ENCODE measurements at regions not wholly inside any gene's neighbourhood (a gene's known extent, or its start where the extent isn't known, plus 50 kb on each side); places are given as distances from the start of the nearest gene placed in this dataset.

DNA sequence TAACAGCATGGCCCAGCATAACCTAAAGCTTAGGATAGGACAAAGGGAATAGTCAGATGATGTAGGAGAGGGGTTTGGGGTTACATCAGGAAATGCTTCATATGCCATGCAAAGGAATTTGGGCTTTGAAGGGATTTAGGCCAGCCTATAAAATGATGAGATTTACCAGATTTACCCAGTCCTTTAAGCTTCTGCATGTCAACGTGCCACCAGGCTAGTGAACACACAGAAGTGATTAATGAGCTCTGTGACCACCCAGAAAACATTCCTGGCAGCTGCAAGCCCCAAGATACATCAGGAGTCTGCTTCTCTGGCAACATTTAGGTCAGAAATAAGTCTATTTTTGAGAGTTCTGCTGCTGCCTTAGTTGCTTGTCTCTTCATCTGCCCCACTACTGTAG lies 118.3 kb downstream of the LRIG3 start:
- WGBS, 2 donors: 45 to 50% methylated on average over 1 of the region's 1 CpG
- H3K9me3 ChIP-seq: peaks cover 0 to 5% (median 5%) of the 10 kb centered on the region in 3 donors
- intact Hi-C loops (cut with DNase I): no loop called here

GRCh38 chr12:58803908-58804307 lies 116.4 kb downstream of the LRIG3 start:
- H3K36me3 ChIP-seq: no peaks in the 10 kb centered on the region
- no peaks in the 10 kb centered on the region for H3K4me1 ChIP-seq
- peaks cover 0 to 5% (median 0%) of the 10 kb centered on the region in 3 donors for H3K9me3 ChIP-seq
- 42 to 53% methylated on average over 2 of the region's 2 CpGs for WGBS, 2 donors
- no peak overlapping the region for H3K4me3 ChIP-seq
- no peaks in the 10 kb centered on the region for H3K27me3 ChIP-seq
- intact Hi-C loops (cut with DNase I): no loop called here
- H3K27ac ChIP-seq: no peak overlapping the region
- TF ChIP-seq, protein P1, sequence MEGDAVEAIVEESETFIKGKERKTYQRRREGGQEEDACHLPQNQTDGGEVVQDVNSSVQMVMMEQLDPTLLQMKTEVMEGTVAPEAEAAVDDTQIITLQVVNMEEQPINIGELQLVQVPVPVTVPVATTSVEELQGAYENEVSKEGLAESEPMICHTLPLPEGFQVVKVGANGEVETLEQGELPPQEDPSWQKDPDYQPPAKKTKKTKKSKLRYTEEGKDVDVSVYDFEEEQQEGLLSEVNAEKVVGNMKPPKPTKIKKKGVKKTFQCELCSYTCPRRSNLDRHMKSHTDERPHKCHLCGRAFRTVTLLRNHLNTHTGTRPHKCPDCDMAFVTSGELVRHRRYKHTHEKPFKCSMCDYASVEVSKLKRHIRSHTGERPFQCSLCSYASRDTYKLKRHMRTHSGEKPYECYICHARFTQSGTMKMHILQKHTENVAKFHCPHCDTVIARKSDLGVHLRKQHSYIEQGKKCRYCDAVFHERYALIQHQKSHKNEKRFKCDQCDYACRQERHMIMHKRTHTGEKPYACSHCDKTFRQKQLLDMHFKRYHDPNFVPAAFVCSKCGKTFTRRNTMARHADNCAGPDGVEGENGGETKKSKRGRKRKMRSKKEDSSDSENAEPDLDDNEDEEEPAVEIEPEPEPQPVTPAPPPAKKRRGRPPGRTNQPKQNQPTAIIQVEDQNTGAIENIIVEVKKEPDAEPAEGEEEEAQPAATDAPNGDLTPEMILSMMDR (IDR thresholded peaks at IDR 0.05): no peak
- no peak for TF ChIP-seq POLR2A (IDR thresholded peaks at IDR 0.05)
- no peak for DNase-seq

More for the DNA sequence above, 118.3 kb downstream of the LRIG3 start:
- no peak for DNase-seq
- H3K27ac ChIP-seq: no peak overlapping the region
- no peaks in the 10 kb centered on the region for H3K4me1 ChIP-seq
- no peak for TF ChIP-seq POLR2A (IDR thresholded peaks at IDR 0.05)
- TF ChIP-seq, protein P1 (IDR thresholded peaks at IDR 0.05): no peak
- H3K4me3 ChIP-seq: no peak overlapping the region
- no peaks in the 10 kb centered on the region for H3K27me3 ChIP-seq
- H3K36me3 ChIP-seq: no peaks in the 10 kb centered on the region

- no peaks in the 10 kb centered on the region for H3K36me3 ChIP-seq
- no peak overlapping the region for H3K4me3 ChIP-seq
- H3K27ac ChIP-seq: no peak overlapping the region
- no peak for DNase-seq
- H3K27me3 ChIP-seq: no peaks in the 10 kb centered on the region
- no peaks in the 10 kb centered on the region for H3K4me1 ChIP-seq
- TF ChIP-seq, protein P1 (IDR thresholded peaks at IDR 0.05): peak in 2 of 6 experiments; percentile 13 to 48
- TF ChIP-seq POLR2A (IDR thresholded peaks at IDR 0.05): no peak
- intact Hi-C loops (cut with DNase I): no loop called here
- no peaks in the 10 kb centered on the region for H3K9me3 ChIP-seq
- 56 to 61% methylated on average over 2 of the region's 2 CpGs for WGBS, 2 donors
These were observed 115.6 kb downstream of the LRIG3 start for GRCh38 chr12:58804749-58805148.

GRCh38 chr12:58809064-58809607 lies 111.2 kb downstream of the LRIG3 start:
- Histone ChIP-seq H3K27me3 (no peaks in the 10 kb centered on the region), H3K9me3 (no peaks in the 10 kb centered on the region), H3K4me3 (no peak overlapping the region), H3K27ac (no peak overlapping the region), H3K36me3 (no peaks in the 10 kb centered on the region), H3K4me1 (no peaks in the 10 kb centered on the region)
- no peak for TF ChIP-seq POLR2A (IDR thresholded peaks at IDR 0.05)
- TF ChIP-seq, protein P1 (IDR thresholded peaks at IDR 0.05): no peak
- intact Hi-C loops (cut with DNase I): no loop called here
- 73 to 74% methylated on average over 4 of the region's 4 CpGs for WGBS, 2 donors
- no peak for DNase-seq

DNA sequence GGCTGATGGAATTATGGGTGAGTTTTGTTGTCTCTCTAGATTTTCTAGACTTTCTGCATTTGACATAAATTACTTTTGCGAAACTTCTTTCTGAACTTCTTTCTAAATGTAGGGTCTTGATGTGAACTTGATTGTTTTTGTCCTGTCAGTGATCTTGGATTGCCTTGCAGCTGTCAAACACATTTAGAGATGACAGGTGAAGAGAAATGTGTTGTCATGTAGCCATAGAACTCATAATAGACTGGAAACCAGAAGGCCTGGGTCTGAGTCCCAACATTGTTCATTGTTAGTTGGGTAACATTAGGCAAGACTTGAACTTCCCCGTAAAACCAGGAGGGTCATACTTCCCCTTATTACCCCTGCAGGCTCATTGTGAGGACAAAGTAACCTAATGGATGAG lies 109.0 kb downstream of the LRIG3 start:
- WGBS, 2 donors: 77 to 81% methylated on average over 2 of the region's 2 CpGs
- no peak for TF ChIP-seq POLR2A (IDR thresholded peaks at IDR 0.05)
- TF ChIP-seq, protein P1 (IDR thresholded peaks at IDR 0.05): no peak
- Histone ChIP-seq H3K4me3 (no peak overlapping the region), H3K27me3 (no peaks in the 10 kb centered on the region), H3K36me3 (no peaks in the 10 kb centered on the region), H3K27ac (no peak overlapping the region), H3K4me1 (no peaks in the 10 kb centered on the region), H3K9me3 (no peaks in the 10 kb centered on the region)
- intact Hi-C loops (cut with DNase I): no loop called here
- no peak for DNase-seq

All from esophagus squamous epithelium (tissue), 5 donors.